GM18502 (cell line): ENCODE measurements at regions not wholly inside any gene's neighbourhood (a gene's known extent, or its start where the extent isn't known, plus 50 kb on each side); places are given as distances from the start of the nearest gene placed in this dataset.
"Not testable (repeated sequence)": the region's sequence is repeated elsewhere in the genome, so short reads cannot be mapped to it uniquely, and the experiment has no call there.

Experiments
- ATAC-seq: cut with Tn5 transposase; IDR thresholded peaks from one replicate; pipeline ENCODE4 v1.9.1; 2021; ENCODE audit warnings: mild to moderate bottlenecking; ENCODE audit not compliant: unreplicated experiment, poor library complexity

- ATAC-seq, result no peak
Measured at GRCh38 chr2:136715146-136715545, 50.2 kb upstream of the THSD7B start.

DNA sequence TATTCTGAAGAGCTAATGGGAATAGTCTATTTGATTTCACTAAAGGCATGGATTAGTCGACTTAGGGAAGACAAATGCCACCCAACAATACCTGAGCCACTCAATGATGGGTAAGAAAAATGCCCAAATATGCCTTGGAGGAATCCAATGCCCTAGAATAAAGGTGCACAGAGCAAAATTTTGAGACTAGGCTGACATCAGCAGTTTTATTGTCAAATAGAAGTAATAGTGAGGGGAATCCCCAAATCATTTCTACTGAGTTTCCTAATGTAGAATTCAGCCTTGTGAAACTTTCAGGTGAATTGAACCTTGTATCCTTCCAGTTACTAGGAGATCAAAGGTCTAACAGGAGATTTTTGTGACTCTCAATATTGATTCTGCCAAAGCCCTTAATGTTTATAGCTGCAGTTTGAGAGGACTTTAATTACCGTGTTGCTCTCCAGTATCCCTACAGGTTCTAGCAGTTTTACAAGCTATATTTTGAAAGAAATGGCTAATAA, 50.8 kb upstream of the THSD7B start:
- no peak for ATAC-seq

- ATAC-seq, result no peak
Measured at GRCh38 chr2:136713739-136714138, 51.6 kb upstream of the THSD7B start.

- ATAC-seq, result no peak
Measured at GRCh38 chr2:136705336-136705735, 60.0 kb upstream of the THSD7B start.

GRCh38 chr2:136703214-136703613, 62.1 kb upstream of the THSD7B start:
- ATAC-seq, result no peak

DNA sequence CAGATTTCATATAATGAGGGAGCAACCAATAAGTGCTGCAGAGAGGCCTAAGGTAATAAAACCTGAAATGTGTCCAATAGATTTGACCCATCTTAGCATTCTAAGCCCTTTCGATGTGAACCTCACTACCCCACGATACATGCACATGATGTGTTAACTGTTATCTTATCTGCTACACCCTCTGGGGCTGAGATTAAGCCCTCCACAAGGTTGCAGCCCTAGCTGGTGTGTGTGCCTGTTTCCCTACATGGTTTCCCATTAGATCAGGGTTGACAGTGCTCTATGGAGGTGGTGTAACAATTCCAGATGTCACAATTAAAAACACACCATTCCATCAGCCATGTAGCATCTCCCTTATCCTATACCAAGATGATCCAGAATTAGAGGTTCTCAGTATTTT, 68.9 kb upstream of the THSD7B start:
- no peak for ATAC-seq

GRCh38 chr2:136693966-136694365, 71.4 kb upstream of the THSD7B start:
- no peak for ATAC-seq

DNA sequence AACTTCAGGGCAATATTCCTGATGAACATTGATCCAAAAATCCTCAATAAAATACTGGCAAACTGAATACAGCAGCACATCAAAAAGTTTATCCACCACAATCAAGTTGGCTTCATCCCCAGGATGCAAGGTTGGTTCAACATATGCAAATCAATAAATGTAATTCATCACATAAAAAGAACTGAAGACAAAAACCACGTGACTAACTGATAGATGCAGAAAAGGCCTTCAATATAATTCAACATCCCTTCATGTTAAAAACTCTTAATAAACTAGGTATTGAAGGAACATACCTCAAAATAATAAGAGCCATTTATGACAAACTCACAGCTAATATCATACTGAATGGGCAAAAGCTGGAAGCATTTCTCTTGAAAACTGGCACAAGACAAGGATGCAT, 85.3 kb upstream of the THSD7B start:
- not testable (repeated sequence) for ATAC-seq

DNA sequence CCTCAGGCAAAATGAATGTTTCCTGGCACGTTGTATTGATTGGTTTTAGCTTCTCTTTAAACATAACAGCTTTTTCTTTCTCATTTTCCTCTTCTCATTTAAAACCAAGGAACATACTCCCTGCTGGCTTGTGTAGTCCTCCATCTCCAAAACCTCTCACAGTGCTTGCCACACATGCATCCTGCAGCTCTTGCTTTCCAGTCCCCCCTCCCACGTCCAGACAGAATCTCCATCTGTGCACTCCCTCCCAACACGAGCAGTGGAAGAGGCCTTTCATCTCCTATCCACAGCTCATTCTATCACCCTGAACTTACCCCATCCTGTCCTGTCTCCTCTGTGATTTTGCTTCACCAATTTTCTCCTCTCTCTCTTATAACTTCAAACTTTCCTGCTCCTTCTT, 99.6 kb upstream of the THSD7B start:
- ATAC-seq, result no peak

GRCh38 chr2:136664713-136665405, 100.5 kb upstream of the THSD7B start:
- no peak for ATAC-seq

DNA sequence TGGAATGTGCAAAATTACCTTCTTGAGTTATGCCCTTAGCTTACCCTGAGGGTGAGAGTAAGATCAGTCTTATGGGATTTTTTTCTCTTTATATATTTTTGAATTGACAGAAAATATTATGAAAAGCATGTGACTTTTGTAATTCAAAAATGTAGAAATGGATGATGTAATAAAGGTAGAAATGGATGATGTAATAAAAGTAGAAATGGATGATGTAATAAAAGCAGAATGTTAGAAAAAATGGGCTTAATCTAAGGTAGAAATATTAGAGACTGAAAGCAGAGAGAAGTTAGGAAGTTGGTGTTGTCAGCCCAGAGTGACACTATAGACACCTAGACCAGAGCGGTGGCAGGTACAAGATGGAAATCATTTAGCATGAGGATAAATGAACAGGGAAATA, 107.1 kb upstream of the THSD7B start:
- no peak for ATAC-seq

DNA sequence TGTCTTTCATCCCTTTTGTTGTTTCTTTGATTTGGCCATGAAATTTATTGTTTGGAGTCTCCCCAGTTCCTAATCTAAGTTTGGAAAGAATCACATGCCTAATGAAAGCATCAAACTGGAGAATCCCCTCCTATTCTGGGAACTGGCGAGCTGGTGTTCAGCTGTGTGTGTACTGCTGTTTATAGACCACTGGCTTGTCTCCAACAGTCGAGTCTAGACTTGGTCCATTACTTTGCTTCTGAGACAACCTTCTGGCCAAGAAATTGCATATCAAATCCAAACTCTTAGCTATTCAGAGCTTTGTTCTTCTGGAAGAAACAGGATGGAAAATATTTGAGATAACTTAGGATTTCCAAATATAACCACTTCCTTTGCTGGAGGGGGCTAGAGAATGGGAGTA, 111.5 kb upstream of the THSD7B start:
- no peak for ATAC-seq

DNA sequence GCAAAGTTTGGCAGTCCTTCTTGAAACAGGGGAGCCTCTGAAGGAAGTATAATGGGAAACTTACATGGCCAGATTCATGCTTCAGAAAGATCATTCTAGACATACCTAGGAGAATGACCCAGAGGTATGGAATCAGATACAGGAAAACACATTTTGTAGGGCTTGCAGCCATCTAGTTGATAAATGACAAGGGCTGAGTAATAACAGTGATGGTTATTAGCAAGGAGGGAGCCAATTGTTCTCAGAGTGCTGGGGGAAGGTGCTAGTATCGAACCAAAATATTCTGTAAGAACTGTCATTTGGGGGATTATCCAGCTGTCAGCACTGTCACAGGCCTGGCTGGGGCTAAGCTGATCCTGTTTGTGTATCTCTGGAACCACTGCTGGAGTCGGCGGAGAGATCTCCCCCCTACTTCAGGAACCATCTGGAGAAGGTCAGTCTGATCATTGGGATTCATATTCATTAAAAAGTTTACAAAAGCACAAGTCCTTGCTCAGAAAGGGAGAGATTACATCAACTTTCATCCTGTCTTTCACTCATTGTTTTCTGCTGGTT, 113.8 kb upstream of the THSD7B start:
- ATAC-seq, result no peak

DNA sequence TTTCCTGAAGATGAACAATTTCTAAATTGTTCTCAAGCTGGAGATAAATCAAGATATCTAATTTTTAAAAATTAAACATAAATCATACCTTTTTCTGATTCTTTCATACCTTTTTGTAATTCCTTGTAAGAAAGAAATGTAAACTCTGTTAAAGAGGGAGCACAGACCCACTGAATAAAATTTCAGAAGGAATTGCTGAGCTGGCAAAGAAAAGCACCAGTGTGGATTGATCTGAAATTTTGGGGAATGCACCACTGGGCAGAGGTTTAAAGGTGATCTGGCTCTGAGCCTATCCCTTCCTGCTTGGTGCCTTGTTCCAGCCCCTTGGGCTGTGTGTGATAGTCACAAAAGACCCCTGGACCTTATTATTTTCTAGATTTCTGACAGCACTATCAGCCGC, 118.3 kb upstream of the THSD7B start:
- no peak for ATAC-seq

- no peak for ATAC-seq
Measured at GRCh38 chr2:136645236-136645828, 120.0 kb upstream of the THSD7B start.

DNA sequence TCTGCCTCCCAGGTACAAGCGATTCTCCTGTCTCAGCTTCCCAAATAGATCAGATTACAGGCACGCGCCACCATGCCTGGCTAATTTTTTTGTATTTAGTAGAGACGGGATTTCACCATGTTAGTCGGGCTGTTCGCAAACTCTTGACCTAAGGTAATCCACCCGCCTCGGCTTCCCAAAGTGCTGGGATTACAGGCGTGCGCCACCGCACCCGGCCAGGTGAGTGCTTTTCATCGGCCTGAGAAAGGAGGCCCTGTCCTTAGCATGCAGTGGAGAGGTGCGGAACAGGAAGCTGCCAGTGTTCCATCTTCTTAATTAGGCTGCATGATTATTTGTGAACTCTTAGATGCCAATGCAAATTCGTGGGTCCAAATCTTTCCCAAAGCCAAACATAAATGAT, 125.7 kb upstream of the THSD7B start:
- ATAC-seq, result no peak

DNA sequence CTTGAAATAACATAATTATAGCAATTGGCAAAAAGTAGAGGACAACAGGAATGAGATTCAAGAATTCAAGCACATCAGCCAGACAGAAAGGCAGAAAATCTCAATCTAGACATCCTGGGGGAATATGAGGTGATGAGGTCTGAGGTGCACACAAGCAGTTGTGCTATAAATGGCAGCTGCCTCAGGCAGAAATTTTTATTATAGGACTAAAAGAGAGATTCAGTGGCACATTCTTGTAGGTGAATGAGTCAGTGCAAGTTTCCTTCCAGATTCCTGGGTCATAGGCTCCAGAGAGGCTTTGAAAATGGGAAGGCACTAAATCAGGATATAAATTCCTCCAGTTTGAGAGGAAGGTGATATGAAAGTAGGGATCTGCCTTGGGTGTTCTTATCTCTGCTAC, 127.2 kb upstream of the THSD7B start:
- no peak for ATAC-seq

DNA sequence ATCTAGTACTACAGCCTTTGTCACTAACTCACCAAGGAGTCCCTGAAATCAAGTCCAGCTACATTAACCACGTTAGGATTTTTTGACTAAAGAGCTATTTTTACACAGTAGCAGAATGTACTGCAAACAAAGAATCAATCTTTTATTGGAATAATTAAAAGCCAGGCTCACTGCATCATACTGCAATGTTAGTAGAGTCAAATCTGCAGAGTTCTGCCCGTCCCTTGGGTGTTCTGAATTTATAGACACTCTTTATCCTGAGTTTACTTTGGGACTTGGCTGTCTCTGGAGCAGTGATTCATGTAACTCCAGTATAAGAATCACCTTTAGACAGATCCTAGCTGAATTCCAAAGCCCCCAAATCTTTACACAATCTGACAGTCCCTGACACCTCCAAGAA, 127.9 kb upstream of the THSD7B start:
- ATAC-seq, result no peak

DNA sequence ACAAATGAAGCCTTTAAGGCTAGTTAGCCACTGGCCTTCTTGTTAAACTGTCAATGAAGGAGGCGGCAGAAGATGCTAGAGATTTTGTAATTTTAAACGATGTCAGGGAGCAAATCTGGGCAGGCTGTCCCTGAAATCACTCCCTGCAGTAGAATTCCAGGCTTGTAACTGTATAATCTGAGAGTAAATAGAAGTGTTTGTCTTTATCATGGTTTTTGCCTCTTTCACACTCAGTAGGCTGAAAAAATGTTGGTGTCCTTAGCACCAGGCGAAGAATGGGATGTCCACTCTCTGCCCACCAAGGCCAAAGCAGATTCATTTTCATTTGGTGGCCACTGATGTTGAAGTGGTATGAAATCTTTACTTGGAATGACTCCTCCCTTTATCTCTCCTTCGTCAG, 136.9 kb upstream of the THSD7B start:
- ATAC-seq, result no peak

DNA sequence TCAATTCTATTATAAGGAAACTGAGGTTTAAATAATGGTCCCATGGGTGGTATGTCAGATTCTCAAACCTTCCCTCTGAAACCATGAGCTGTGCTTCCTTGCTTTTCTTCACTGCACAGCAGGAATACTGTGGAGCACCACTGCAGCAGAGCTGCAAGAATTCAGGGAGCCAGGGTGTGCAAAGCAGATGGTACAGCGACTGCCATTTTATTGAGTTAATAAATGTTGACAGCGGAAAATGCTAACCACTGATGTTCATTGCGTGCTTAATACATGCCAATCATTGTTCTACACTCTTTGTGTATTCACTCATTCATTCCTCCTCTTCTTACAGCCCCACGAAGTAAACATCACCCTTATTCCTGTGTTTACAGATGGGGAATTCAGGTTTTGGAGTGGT, 152.2 kb upstream of the THSD7B start:
- no peak for ATAC-seq

DNA sequence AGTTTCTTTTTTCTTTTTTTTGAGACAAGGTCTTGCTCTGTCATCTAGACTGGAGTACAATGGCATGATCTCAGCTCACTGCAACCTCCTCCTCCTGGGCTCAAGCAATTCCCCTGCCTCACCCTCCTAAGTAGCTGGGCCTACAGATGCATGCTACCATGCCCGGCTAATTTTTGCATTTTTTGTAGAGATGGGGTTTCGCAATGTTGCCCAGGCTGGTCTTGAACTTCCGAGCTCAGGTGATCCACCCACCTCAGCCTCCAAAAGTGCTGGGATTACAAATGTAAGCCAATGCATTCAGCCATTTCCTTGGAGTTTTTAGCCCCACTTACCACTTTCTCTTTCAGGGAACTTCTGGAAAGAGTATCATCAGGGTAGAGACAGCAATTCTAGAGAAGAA, 153.3 kb upstream of the THSD7B start:
- no peak for ATAC-seq

GRCh38 chr2:136611451-136611850, 153.9 kb upstream of the THSD7B start:
- no peak for ATAC-seq
